SK-N-SH (cell line): ENCODE measurements at regions not wholly inside any gene's neighbourhood (a gene's known extent, or its start where the extent isn't known, plus 50 kb on each side); places are given as distances from the start of the nearest gene placed in this dataset.

Experiments
- CTCF ChIA-PET: fragments of 300-600, 350-600 bp; formaldehyde crosslinking; extraction: SDS; loops from one replicate; lab custom pipeline; 2021; lab: Yijun Ruan, JAX
- POLR2A ChIA-PET: fragments of 350-600 bp; sonication (Branson Sonifier 250); formaldehyde crosslinking; extraction: SDS; loops from one replicate; lab custom pipeline; 2020; ENCODE audit warnings: antibody characterized with exemption, inconsistent platforms; lab: Yijun Ruan, JAX
- DNase-seq: peaks from one replicate; pipeline ENCODE4 v3.0.0; 2012
- H2AFZ ChIP-seq: fragments of 200-600 bp; sonication (generic); 2 replicates; pipeline ENCODE4 v1.8.1; 2016; ENCODE audit warnings: antibody characterized with exemption, mild to moderate bottlenecking, low read depth
- H3F3A ChIP-seq: fragments of 200-600 bp; sonication (generic); replicated peaks from 2 replicates; pipeline ENCODE3; 2016; ENCODE audit warnings: antibody characterized with exemption, mild to moderate bottlenecking; ENCODE audit not compliant: insufficient read depth
- H3K27ac ChIP-seq, 2 experiments: fragments of 200-500 bp in 1 of 2; fragments of 200-600 bp in 1 of 2; sonication (Bioruptor generic) in 1 of 2; sonication (generic), shearing (Covaris generic) in 1 of 2; 2 replicates each; pipeline versions ENCODE4 v1.5.1 to v1.6.1; 2014 to 2016; ENCODE audit warnings: low read depth in 2 of 2, inconsistent platforms in 1 of 2, low read length in 1 of 2, mild to moderate bottlenecking in 1 of 2, mixed read lengths in 1 of 2
- H3K27me3 ChIP-seq: fragments of 200-600 bp; sonication (generic), shearing (Covaris generic); 2 replicates; pipeline ENCODE4 v1.6.1; 2016; ENCODE audit warnings: mixed run types; ENCODE audit not compliant: insufficient read depth
- H3K36me3 ChIP-seq, 2 experiments: fragments of 200-500 bp in 1 of 2; fragments of 200-600 bp in 1 of 2; sonication (Bioruptor generic) in 1 of 2; sonication (generic) in 1 of 2; replicated peaks in 1 of 2; 2 replicates each; pipeline versions ENCODE3 to v1.5.1; 2014 to 2016; ENCODE audit warnings: low read length in 1 of 2, mild to moderate bottlenecking in 1 of 2; ENCODE audit not compliant: insufficient read depth in 2 of 2, control insufficient read depth in 1 of 2
- H3K4me1 ChIP-seq, 2 experiments: fragments of 200-500 bp in 1 of 2; fragments of 200-600 bp in 1 of 2; sonication (Bioruptor generic) in 1 of 2; sonication (generic), shearing (Covaris generic) in 1 of 2; 2 replicates each; pipeline versions ENCODE4 v1.5.1 to v1.6.1; 2014 to 2016; ENCODE audit warnings: low read depth in 1 of 2, low read length in 1 of 2, mixed run types in 1 of 2; ENCODE audit not compliant: insufficient read depth in 2 of 2, control insufficient read depth in 1 of 2
- H3K4me2 ChIP-seq: fragments of 200-600 bp; sonication (generic), shearing (Covaris generic); 2 replicates; pipeline ENCODE4 v1.6.1; 2017; ENCODE audit warnings: mixed run types
- H3K4me3 ChIP-seq, 2 experiments: fragments of 200-500 bp in 1 of 2; fragments of 200-600 bp in 1 of 2; sonication (Bioruptor generic) in 1 of 2; sonication (generic), shearing (Covaris generic) in 1 of 2; 2 replicates each; pipeline versions ENCODE4 v1.5.1 to v1.8.1; 2014 to 2016; ENCODE audit warnings: low read depth in 2 of 2, inconsistent platforms in 1 of 2, low read length in 1 of 2, mild to moderate bottlenecking in 1 of 2, mixed read lengths in 1 of 2, moderate library complexity in 1 of 2
- H3K79me2 ChIP-seq: fragments of 200-600 bp; sonication (generic); 2 replicates; pipeline ENCODE4 v1.8.1; 2017; ENCODE audit warnings: mild to moderate bottlenecking; ENCODE audit not compliant: insufficient read depth
- H3K9ac ChIP-seq: fragments of 200-600 bp; sonication (generic); 2 replicates; pipeline ENCODE4 v1.6.1; 2017; ENCODE audit warnings: mixed run types
- H3K9me2 ChIP-seq: fragments of 200-600 bp; sonication (generic); 2 replicates; pipeline ENCODE4 v1.6.1; 2017; ENCODE audit warnings: mixed run types
- H3K9me3 ChIP-seq: fragments of 200-600 bp; sonication (generic); 2 replicates; pipeline ENCODE4 v1.6.1; 2017; ENCODE audit warnings: mixed run types, mild to moderate bottlenecking, moderate library complexity
- H4K20me1 ChIP-seq: fragments of 200-600 bp; sonication (generic); 2 replicates; pipeline ENCODE4 v1.6.1; 2017; ENCODE audit warnings: mild to moderate bottlenecking, mixed run types; ENCODE audit not compliant: insufficient read depth
- EP300 ChIP-seq, 2 experiments: IDR thresholded peaks; 2 replicates each; pipeline versions ENCODE4 v1.4.0 to v1.6.1; 2012; ENCODE audit warnings: borderline replicate concordance in 1 of 2, low read depth in 1 of 2, low read length in 1 of 2
- FOSL2 ChIP-seq: IDR thresholded peaks from 2 replicates; pipeline ENCODE4 v1.4.0; 2012; ENCODE audit warnings: low read depth, mild to moderate bottlenecking, moderate library complexity, borderline replicate concordance
- FOXJ3 ChIP-seq: sonication (generic); formaldehyde crosslinking; IDR thresholded peaks from 2 replicates; pipeline ENCODE4 v1.5.1; 2020; ENCODE audit warnings: mild to moderate bottlenecking, missing genetic modification reagents
- FOXM1 ChIP-seq: IDR thresholded peaks from 2 replicates; pipeline ENCODE4 v1.4.0; 2012; ENCODE audit warnings: low read depth, mild to moderate bottlenecking
- GATA2 ChIP-seq: sonication (generic); formaldehyde crosslinking; IDR thresholded peaks from 2 replicates; pipeline ENCODE4 v1.5.0; 2020; ENCODE audit warnings: mild to moderate bottlenecking, missing genetic modification reagents
- JUND ChIP-seq: IDR thresholded peaks from 2 replicates; pipeline ENCODE4 v1.4.0; 2012
- MAX ChIP-seq: IDR thresholded peaks from 2 replicates; pipeline ENCODE4 v1.4.0; 2012; ENCODE audit warnings: low read depth
- MXI1 ChIP-seq: IDR thresholded peaks from 2 replicates; pipeline ENCODE4 v1.6.1; 2012; ENCODE audit warnings: mild to moderate bottlenecking, low read depth, low read length, improper control_type of control experiment
- NFIC ChIP-seq: IDR thresholded peaks from 2 replicates; pipeline ENCODE4 v1.4.0; 2012; ENCODE audit warnings: borderline replicate concordance
- POLR2AphosphoS5 ChIP-seq: IDR thresholded peaks from 2 replicates; pipeline ENCODE4 v1.6.1; 2012; ENCODE audit warnings: low read depth, low read length
- RAD21 ChIP-seq: IDR thresholded peaks from 2 replicates; pipeline ENCODE4 v1.6.1; 2012; ENCODE audit warnings: mild to moderate bottlenecking, low read length
- RCOR1 ChIP-seq: fragments of 150-350 bp; IDR thresholded peaks from 2 replicates; pipeline ENCODE4 v1.6.1; 2017; ENCODE audit warnings: antibody characterized with exemption, low read length
- REST ChIP-seq: IDR thresholded peaks from 2 replicates; pipeline ENCODE4 v1.6.1; 2012; ENCODE audit warnings: mild to moderate bottlenecking, low read depth, low read length, moderate library complexity
- RFX5 ChIP-seq: IDR thresholded peaks from 2 replicates; pipeline ENCODE4 v1.6.1; 2012; ENCODE audit warnings: mild to moderate bottlenecking, improper control_type of control experiment, low read length
- RXRA ChIP-seq: IDR thresholded peaks from 2 replicates; pipeline ENCODE4 v1.4.0; 2012; ENCODE audit warnings: low read depth, mild to moderate bottlenecking, borderline replicate concordance
- SIN3A ChIP-seq: IDR thresholded peaks from 2 replicates; pipeline ENCODE4 v1.6.1; 2012; ENCODE audit warnings: low read depth, mild to moderate bottlenecking, low read length, moderate library complexity, borderline replicate concordance
- TAF1 ChIP-seq: IDR thresholded peaks from 2 replicates; pipeline ENCODE4 v1.6.1; 2012; ENCODE audit warnings: low read depth, mild to moderate bottlenecking, low read length, moderate library complexity, borderline replicate concordance
- TCF12 ChIP-seq: IDR thresholded peaks from 2 replicates; pipeline ENCODE4 v1.4.0; 2012
- USF1 ChIP-seq: IDR thresholded peaks from 2 replicates; pipeline ENCODE4 v1.4.0; 2012; ENCODE audit warnings: low read depth, borderline replicate concordance
- ZBTB33 ChIP-seq: IDR thresholded peaks from 2 replicates; pipeline ENCODE4 v1.4.0; 2012; ENCODE audit warnings: low read depth, borderline replicate concordance
- WGBS: methylation state at CpG from one replicate; pipeline ENCODE4 v1.1.6; 2017; ENCODE audit warnings: low lambda C conversion rate; 5-methylcytosine and 5-hydroxymethylcytosine counted together

GRCh38 chr1:25065321-25065721, 135.2 kb upstream of the RUNX3 start:
- H2AFZ ChIP-seq: no peak overlapping the region
- peaks cover 4% of the 10 kb centered on the region; the same call in 1 of the 2 replicates for H3K27me3 ChIP-seq
- DNase-seq: no peak
- H3K4me3 ChIP-seq: no peak overlapping the region
- H3K9ac ChIP-seq: no peak overlapping the region
- no peaks in the 10 kb centered on the region for H4K20me1 ChIP-seq
- CTCF ChIA-PET: interaction anchor here (1.1 to 4.4 kb wide), 4 partner anchors 28 to 36 kb away, joined by 3 to 18 read pairs (median 11); no protein-coding TSS in a partner anchor
- WGBS: no CpG with 5 or more reads among the region's 8 CpGs
- H3K9me3 ChIP-seq: no peaks in the 10 kb centered on the region
- peaks cover 0 to 36% of the 10 kb centered on the region in 2 experiments; a peak in 1 of 4 replicates for H3K4me1 ChIP-seq
- no peaks in the 10 kb centered on the region for H3K79me2 ChIP-seq
- H3K36me3 ChIP-seq: no peaks in the 10 kb centered on the region
- no peak overlapping the region for H3K4me2 ChIP-seq
- TF ChIP-seq FOXJ3 (CRISPR knock-in tag) (no peak), RCOR1 (no peak), SIN3A (no peak), NFIC (no peak), ZBTB33 (no peak)
- H3K27ac ChIP-seq: peak overlapping the region in 1 of 2 experiments; percentile 74; a peak in 2 of 4 replicates
- POLR2A ChIA-PET: interaction anchor here (1.2 kb wide), 1 partner anchor 34 kb away, joined by 3 read pairs; no protein-coding TSS in a partner anchor
- H3K9me2 ChIP-seq: no peaks in the 10 kb centered on the region
- no peaks in the 10 kb centered on the region for H3F3A ChIP-seq

- Histone ChIP-seq H3K4me3 (no peak overlapping the region), H3K4me1 (peaks cover 0 to 36% of the 10 kb centered on the region in 2 experiments; a peak in 1 of 4 replicates), H4K20me1 (no peaks in the 10 kb centered on the region), H3K36me3 (no peaks in the 10 kb centered on the region), H3F3A (no peaks in the 10 kb centered on the region), H3K27me3 (peaks cover 4% of the 10 kb centered on the region; the same call in 1 of the 2 replicates), H2AFZ (no peak overlapping the region), H3K9me3 (no peaks in the 10 kb centered on the region), H3K79me2 (no peaks in the 10 kb centered on the region), H3K9me2 (no peaks in the 10 kb centered on the region), H3K27ac (peak overlapping the region in 1 of 2 experiments; percentile 74; a peak in 1 of 4 replicates), H3K9ac (no peak overlapping the region), H3K4me2 (no peak overlapping the region)
- ChIA-PET POLR2A (no interaction called here), CTCF (interaction anchor here (0.7 to 4.4 kb wide), 3 partner anchors 24 to 36 kb away, joined by 3 to 18 read pairs (median 17); no protein-coding TSS in a partner anchor)
- DNase-seq: no peak
- WGBS: 57% methylated on average over 7 of the region's 7 CpGs
- no peak for TF ChIP-seq POLR2AphosphoS5
- no peak for TF ChIP-seq JUND
- no peak for TF ChIP-seq REST
- no peak for TF ChIP-seq RAD21
- TF ChIP-seq TAF1: no peak
- TF ChIP-seq SIN3A: no peak
- no peak for TF ChIP-seq EP300 (IDR thresholded peaks at IDR 0.05; ENCODE audit: borderline replicate concordance in 1 of 2, low read depth in 1 of 2, low read length in 1 of 2)
- no peak for TF ChIP-seq RXRA
- no peak for TF ChIP-seq USF1
- no peak for TF ChIP-seq MAX
- no peak for TF ChIP-seq FOSL2
- TF ChIP-seq RCOR1: no peak
- TF ChIP-seq FOXM1: no peak
- no peak for TF ChIP-seq GATA2
- no peak for TF ChIP-seq MXI1
- no peak for TF ChIP-seq NFIC
- TF ChIP-seq RFX5: no peak
- TF ChIP-seq TCF12: no peak
These were observed 134.6 kb upstream of the RUNX3 start for GRCh38 chr1:25064465-25065240.
